Fibroblast of skin of left quadriceps (primary cell): ENCODE measurements at regions not wholly inside any gene's neighbourhood (a gene's known extent, or its start where the extent isn't known, plus 50 kb on each side); places are given as distances from the start of the nearest gene placed in this dataset.

Source experiments
- DNase-seq, 2 experiments: peaks; one replicate each; pipeline ENCODE4 v3.0.0-alpha.2; 2013; ENCODE audit warnings: low read depth in 2 of 2

- DNase-seq = no peak
These were observed 73.3 kb upstream of the HHIP start for GRCh38 chr4:144572660-144573059.

- DNase-seq = no peak
These were observed 72.0 kb upstream of the HHIP start for GRCh38 chr4:144574000-144574399.

GRCh38 chr4:144574509-144574908 is 71.4 kb upstream of the HHIP start:
- no peak for DNase-seq

- no peak for DNase-seq
These were observed 70.8 kb upstream of the HHIP start for GRCh38 chr4:144575181-144575580.

GRCh38 chr4:144578681-144579080 is 67.3 kb upstream of the HHIP start:
- DNase-seq = no peak

GRCh38 chr4:144579411-144580030 is 66.4 kb upstream of the HHIP start:
- peak in 1 of 2 experiments; percentile 40 for DNase-seq

GRCh38 chr4:144580430-144580829 is 65.5 kb upstream of the HHIP start:
- DNase-seq = no peak

GRCh38 chr4:144582105-144582850 is 63.7 kb upstream of the HHIP start:
- DNase-seq = no peak

GRCh38 chr4:144582975-144583374 is 63.0 kb upstream of the HHIP start:
- no peak for DNase-seq

- no peak for DNase-seq
These were observed 62.3 kb upstream of the HHIP start for GRCh38 chr4:144583658-144584057.

GRCh38 chr4:144584428-144584827 is 61.5 kb upstream of the HHIP start:
- no peak for DNase-seq

GRCh38 chr4:144589512-144589911 is 56.4 kb upstream of the HHIP start:
- DNase-seq = no peak

- no peak for DNase-seq
These were observed 55.9 kb upstream of the HHIP start for GRCh38 chr4:144590020-144590419.

GRCh38 chr4:144591401-144591800 is 54.6 kb upstream of the HHIP start:
- peak; percentile 82 to 83 for DNase-seq

- DNase-seq = no peak
These were observed 53.7 kb upstream of the HHIP start for GRCh38 chr4:144592264-144592663.

GRCh38 chr4:144594471-144594986 is 51.4 kb upstream of the HHIP start:
- DNase-seq = no peak

GRCh38 chr4:144595681-144596080 is 50.3 kb upstream of the HHIP start:
- DNase-seq = no peak
